ENCODE measurements at regions not wholly inside any gene's neighbourhood (a gene's known extent, or its start where the extent isn't known, plus 50 kb on each side); places are given as distances from the start of the nearest gene placed in this dataset.

GRCh38 chr4:17336986-17337385 lies 174.9 kb downstream of the QDPR start:
- no peak for DNase-seq (ENCODE audit: low read depth in 2 of 3, low spot score in 1 of 3)

GRCh38 chr4:17336524-17336961 lies 175.3 kb downstream of the QDPR start:
- peak; percentile 52 to 65 (median 64) for DNase-seq (ENCODE audit: low read depth in 2 of 3, low spot score in 1 of 3)

GRCh38 chr4:17336069-17336468 lies 175.8 kb downstream of the QDPR start:
- DNase-seq (ENCODE audit: low read depth in 2 of 3, low spot score in 1 of 3), result no peak

GRCh38 chr4:17335371-17335770 lies 176.5 kb downstream of the QDPR start:
- no peak for DNase-seq (ENCODE audit: low read depth in 2 of 3, low spot score in 1 of 3)

GRCh38 chr4:17332478-17332877 lies 179.4 kb downstream of the QDPR start:
- no peak for DNase-seq (ENCODE audit: low read depth in 2 of 3, low spot score in 1 of 3)

GRCh38 chr4:17329046-17329445 lies 182.8 kb downstream of the QDPR start:
- DNase-seq (ENCODE audit: low read depth in 2 of 3, low spot score in 1 of 3), result no peak

- no peak for DNase-seq (ENCODE audit: low read depth in 2 of 3, low spot score in 1 of 3)
These were observed 183.6 kb downstream of the QDPR start for GRCh38 chr4:17328141-17328815.

- DNase-seq (ENCODE audit: low read depth in 2 of 3, low spot score in 1 of 3), result no peak
These were observed 184.3 kb downstream of the QDPR start for GRCh38 chr4:17327591-17327990.

- DNase-seq (ENCODE audit: low read depth in 2 of 3, low spot score in 1 of 3), result no peak
These were observed 185.1 kb downstream of the QDPR start for GRCh38 chr4:17326756-17327155.

- DNase-seq (ENCODE audit: low read depth in 2 of 3, low spot score in 1 of 3), result no peak
These were observed 186.8 kb downstream of the QDPR start for GRCh38 chr4:17325098-17325497.

- DNase-seq (ENCODE audit: low read depth in 2 of 3, low spot score in 1 of 3), result peak; percentile 16 to 72 (median 25)
These were observed 187.5 kb downstream of the QDPR start for GRCh38 chr4:17324386-17324830.

- no peak for DNase-seq (ENCODE audit: low read depth in 2 of 3, low spot score in 1 of 3)
These were observed 188.1 kb downstream of the QDPR start for GRCh38 chr4:17323554-17324385.

- DNase-seq (ENCODE audit: low read depth in 2 of 3, low spot score in 1 of 3), result no peak
These were observed 189.4 kb downstream of the QDPR start for GRCh38 chr4:17322514-17322913.

- no peak for DNase-seq (ENCODE audit: low read depth in 2 of 3, low spot score in 1 of 3)
These were observed 191.8 kb downstream of the QDPR start for GRCh38 chr4:17320046-17320445.

GRCh38 chr4:17317526-17317925 lies 194.4 kb downstream of the QDPR start:
- DNase-seq (ENCODE audit: low read depth in 2 of 3, low spot score in 1 of 3), result no peak

GRCh38 chr4:17316566-17316965 lies 195.3 kb downstream of the QDPR start:
- no peak for DNase-seq (ENCODE audit: low read depth in 2 of 3, low spot score in 1 of 3)

- DNase-seq (ENCODE audit: low read depth in 2 of 3, low spot score in 1 of 3), result no peak
These were observed 196.4 kb downstream of the QDPR start for GRCh38 chr4:17315459-17315858.

GRCh38 chr4:17313194-17313593 lies 198.7 kb downstream of the QDPR start:
- no peak for DNase-seq (ENCODE audit: low read depth in 2 of 3, low spot score in 1 of 3)

GRCh38 chr4:17310269-17310652 lies 201.6 kb downstream of the QDPR start:
- DNase-seq (ENCODE audit: low read depth in 2 of 3, low spot score in 1 of 3), result no peak

- DNase-seq (ENCODE audit: low read depth in 2 of 3, low spot score in 1 of 3), result no peak
These were observed 202.2 kb downstream of the QDPR start for GRCh38 chr4:17309567-17310268.

GRCh38 chr4:17301869-17302268 lies 210.0 kb downstream of the QDPR start:
- DNase-seq (ENCODE audit: low read depth in 2 of 3, low spot score in 1 of 3), result no peak

GRCh38 chr4:17301266-17301665 lies 210.6 kb downstream of the QDPR start:
- no peak for DNase-seq (ENCODE audit: low read depth in 2 of 3, low spot score in 1 of 3)
